GM12872 (cell line): ENCODE measurements at regions not wholly inside any gene's neighbourhood (a gene's known extent, or its start where the extent isn't known, plus 50 kb on each side); places are given as distances from the start of the nearest gene placed in this dataset.

Source experiments
- TF ChIP-seq, protein P1 (sequence below): IDR thresholded peaks from 3 replicates; pipeline ENCODE4 v1.5.1; 2011; ENCODE audit warnings: low read depth, mild to moderate bottlenecking, low read length, moderate library complexity; ENCODE audit not compliant: insufficient read depth

DNA sequence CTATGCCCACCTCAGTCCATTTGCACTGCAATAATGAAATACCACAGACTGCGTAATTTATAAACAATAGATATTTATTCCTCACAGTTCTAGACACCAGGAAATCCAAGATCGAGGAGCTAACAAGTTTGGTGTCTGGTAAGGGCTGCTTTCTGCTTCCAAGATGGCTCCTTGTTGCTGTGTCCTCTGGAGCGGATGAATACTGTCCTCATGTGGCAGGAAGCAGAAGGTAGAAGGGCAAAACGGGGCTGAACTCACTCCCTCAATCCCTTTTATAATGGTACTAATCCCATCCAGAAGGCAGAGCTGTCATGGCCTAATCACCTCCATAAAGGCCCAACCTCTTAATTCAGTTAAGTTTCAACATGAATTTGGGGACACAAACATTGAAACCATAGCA is 75.3 kb downstream of the P2RY1 start:
- TF ChIP-seq, protein P1, sequence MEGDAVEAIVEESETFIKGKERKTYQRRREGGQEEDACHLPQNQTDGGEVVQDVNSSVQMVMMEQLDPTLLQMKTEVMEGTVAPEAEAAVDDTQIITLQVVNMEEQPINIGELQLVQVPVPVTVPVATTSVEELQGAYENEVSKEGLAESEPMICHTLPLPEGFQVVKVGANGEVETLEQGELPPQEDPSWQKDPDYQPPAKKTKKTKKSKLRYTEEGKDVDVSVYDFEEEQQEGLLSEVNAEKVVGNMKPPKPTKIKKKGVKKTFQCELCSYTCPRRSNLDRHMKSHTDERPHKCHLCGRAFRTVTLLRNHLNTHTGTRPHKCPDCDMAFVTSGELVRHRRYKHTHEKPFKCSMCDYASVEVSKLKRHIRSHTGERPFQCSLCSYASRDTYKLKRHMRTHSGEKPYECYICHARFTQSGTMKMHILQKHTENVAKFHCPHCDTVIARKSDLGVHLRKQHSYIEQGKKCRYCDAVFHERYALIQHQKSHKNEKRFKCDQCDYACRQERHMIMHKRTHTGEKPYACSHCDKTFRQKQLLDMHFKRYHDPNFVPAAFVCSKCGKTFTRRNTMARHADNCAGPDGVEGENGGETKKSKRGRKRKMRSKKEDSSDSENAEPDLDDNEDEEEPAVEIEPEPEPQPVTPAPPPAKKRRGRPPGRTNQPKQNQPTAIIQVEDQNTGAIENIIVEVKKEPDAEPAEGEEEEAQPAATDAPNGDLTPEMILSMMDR: no peak

- TF ChIP-seq, protein P1: no peak
Measured at GRCh38 chr3:152910966-152911365, 76.0 kb downstream of the P2RY1 start.

DNA sequence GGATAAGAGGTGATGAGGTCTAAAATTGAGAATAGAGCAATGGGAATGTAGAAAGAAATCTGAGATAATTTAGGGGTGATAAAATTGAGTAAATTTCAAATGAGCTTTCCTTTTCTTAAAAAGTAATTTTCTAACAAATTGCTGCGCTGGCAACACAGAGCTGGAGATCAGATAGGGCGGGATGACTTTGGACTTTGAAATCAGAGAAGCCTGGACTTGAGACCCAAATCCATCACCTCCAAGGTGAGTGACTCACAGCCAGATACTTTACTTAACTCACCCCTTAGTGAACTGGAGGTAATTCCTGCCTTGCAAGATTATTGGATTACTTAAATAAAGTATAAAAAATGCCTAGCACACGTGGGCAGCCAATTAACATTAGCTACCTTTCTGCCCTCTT is 80.8 kb downstream of the P2RY1 start:
- TF ChIP-seq, protein P1: no peak

- TF ChIP-seq, protein P1: no peak
Measured at GRCh38 chr3:152916753-152917279, 81.9 kb downstream of the P2RY1 start.

GRCh38 chr3:152921351-152921750 is 86.4 kb downstream of the P2RY1 start:
- TF ChIP-seq, protein P1: no peak

DNA sequence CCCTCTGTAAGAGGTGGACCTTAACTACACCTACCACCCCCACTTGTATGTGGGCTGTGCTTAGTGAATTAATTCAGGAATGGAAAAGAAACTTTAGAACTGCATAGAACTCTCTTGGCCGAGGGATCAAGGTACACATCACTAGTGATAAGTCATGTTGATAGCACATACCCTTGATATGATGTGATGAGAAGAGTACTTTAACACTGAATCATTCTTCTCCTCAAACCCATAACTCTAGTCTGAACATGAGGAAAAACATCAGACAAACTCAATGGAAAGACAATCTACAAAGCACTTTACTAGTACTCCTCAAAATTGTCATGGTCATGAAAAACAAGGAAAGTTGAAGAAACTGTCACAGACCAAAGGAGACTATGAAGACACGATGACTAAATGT is 87.6 kb downstream of the P2RY1 start:
- TF ChIP-seq, protein P1: no peak

DNA sequence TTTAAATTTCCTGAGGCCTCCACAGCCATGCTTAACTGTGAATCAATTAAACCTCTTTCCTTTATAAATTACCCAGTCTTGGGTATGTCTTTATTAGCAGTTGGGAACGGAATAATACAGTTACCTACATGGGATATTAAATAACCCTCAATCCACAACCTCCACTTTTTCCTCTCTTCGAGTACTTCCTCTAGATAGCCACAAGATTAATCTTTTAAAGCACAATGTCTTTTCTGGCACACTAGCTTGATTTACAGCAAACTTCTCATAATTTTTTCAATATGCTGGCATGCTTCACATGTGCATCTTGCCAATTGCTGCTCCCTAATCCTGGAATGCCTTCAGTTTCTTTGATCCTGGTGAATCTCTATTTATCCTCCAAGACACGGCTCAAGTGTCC is 92.2 kb downstream of the P2RY1 start:
- TF ChIP-seq, protein P1: no peak
